Tibial nerve (tissue), 3 donors: ENCODE measurements at regions not wholly inside any gene's neighbourhood (a gene's known extent, or its start where the extent isn't known, plus 50 kb on each side); places are given as distances from the start of the nearest gene placed in this dataset.

Experiments used
- POLR2A ChIP-seq, 2 donors: fragments of 450-650 bp; IDR thresholded peaks; one replicate each; pipeline ENCODE4 v1.6.1; 2017; ENCODE audit warnings: antibody characterized with exemption in 2 of 2, mild to moderate bottlenecking in 2 of 2, moderate library complexity in 2 of 2
- TF ChIP-seq, protein P1 (sequence below), 5 experiments: fragments of 200-600 bp in 3 of 5; fragments of 450-650 bp in 2 of 5; sonication (generic) in 3 of 5; IDR thresholded peaks; one replicate each; pipeline ENCODE4 v1.5.1; 2016 to 2019; ENCODE audit warnings: antibody characterized with exemption in 5 of 5, mild to moderate bottlenecking in 3 of 5, moderate library complexity in 2 of 5

DNA sequence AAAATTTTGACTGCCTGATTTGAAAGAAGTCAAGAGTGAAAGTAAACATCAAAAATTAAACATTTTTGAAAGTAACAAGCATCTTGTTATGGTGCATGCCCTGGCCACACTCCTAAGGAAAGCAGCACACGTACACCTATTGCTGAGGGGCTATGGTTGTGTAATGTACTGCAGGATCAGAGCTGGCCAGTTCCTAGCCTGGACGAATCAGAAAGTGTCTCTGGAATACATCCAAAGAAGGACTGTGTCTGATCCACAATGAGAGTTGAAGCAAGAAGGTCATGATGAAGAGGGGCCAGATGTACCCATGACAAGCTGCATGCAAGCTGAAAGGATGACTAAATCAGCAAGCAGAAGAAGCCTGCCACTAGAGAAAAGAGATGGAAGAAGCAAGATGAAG lies 618.2 kb downstream of the TLE1 start:
- TF ChIP-seq, protein P1, sequence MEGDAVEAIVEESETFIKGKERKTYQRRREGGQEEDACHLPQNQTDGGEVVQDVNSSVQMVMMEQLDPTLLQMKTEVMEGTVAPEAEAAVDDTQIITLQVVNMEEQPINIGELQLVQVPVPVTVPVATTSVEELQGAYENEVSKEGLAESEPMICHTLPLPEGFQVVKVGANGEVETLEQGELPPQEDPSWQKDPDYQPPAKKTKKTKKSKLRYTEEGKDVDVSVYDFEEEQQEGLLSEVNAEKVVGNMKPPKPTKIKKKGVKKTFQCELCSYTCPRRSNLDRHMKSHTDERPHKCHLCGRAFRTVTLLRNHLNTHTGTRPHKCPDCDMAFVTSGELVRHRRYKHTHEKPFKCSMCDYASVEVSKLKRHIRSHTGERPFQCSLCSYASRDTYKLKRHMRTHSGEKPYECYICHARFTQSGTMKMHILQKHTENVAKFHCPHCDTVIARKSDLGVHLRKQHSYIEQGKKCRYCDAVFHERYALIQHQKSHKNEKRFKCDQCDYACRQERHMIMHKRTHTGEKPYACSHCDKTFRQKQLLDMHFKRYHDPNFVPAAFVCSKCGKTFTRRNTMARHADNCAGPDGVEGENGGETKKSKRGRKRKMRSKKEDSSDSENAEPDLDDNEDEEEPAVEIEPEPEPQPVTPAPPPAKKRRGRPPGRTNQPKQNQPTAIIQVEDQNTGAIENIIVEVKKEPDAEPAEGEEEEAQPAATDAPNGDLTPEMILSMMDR (IDR thresholded peaks at IDR 0.05): no peak
- TF ChIP-seq POLR2A (IDR thresholded peaks at IDR 0.05): no peak
